ENCODE measurements at regions not wholly inside any gene's neighbourhood (a gene's known extent, or its start where the extent isn't known, plus 50 kb on each side); places are given as distances from the start of the nearest gene placed in this dataset.

DNA sequence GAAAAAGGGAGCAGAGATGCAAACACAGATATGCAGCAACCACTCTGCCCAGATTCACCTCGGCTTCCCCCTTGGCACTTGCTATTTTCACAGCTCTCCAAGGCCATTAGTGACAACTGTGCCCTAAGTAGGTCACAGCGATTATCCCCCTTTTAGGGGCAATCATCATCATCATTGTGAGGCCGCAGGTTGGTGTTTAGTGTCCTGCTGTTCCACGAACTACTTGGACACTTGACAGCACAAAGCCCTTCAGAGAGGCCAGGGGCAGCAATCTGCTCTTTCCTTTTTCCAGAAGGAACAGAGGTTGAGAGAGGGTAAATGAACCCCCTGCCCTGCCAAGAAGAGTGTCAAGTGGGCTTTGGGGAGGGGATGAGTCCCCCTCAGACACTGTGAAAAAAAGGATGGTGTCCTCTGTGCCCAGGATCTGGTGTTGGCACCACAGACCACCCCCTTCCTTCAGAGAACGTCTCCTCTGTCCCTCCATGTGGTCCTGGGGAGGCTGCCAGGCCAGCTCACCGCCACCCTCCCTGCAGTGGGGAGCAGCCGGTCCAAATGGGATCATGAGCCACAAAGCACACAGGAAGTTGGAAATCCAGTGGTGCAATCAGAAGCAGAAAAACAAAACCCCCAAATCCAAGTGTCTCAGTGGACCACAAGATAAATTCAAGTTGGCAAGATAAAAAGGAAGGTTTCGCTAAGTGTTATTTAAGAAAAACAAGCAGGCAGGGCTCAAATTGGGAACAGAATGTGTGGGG lies 78.4 kb upstream of the MED9 start:
- TF ChIP-seq, protein P1, sequence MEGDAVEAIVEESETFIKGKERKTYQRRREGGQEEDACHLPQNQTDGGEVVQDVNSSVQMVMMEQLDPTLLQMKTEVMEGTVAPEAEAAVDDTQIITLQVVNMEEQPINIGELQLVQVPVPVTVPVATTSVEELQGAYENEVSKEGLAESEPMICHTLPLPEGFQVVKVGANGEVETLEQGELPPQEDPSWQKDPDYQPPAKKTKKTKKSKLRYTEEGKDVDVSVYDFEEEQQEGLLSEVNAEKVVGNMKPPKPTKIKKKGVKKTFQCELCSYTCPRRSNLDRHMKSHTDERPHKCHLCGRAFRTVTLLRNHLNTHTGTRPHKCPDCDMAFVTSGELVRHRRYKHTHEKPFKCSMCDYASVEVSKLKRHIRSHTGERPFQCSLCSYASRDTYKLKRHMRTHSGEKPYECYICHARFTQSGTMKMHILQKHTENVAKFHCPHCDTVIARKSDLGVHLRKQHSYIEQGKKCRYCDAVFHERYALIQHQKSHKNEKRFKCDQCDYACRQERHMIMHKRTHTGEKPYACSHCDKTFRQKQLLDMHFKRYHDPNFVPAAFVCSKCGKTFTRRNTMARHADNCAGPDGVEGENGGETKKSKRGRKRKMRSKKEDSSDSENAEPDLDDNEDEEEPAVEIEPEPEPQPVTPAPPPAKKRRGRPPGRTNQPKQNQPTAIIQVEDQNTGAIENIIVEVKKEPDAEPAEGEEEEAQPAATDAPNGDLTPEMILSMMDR (IDR thresholded peaks at IDR 0.05; ENCODE audit: control insufficient read depth, extremely low read depth, insufficient read depth), result no peak

DNA sequence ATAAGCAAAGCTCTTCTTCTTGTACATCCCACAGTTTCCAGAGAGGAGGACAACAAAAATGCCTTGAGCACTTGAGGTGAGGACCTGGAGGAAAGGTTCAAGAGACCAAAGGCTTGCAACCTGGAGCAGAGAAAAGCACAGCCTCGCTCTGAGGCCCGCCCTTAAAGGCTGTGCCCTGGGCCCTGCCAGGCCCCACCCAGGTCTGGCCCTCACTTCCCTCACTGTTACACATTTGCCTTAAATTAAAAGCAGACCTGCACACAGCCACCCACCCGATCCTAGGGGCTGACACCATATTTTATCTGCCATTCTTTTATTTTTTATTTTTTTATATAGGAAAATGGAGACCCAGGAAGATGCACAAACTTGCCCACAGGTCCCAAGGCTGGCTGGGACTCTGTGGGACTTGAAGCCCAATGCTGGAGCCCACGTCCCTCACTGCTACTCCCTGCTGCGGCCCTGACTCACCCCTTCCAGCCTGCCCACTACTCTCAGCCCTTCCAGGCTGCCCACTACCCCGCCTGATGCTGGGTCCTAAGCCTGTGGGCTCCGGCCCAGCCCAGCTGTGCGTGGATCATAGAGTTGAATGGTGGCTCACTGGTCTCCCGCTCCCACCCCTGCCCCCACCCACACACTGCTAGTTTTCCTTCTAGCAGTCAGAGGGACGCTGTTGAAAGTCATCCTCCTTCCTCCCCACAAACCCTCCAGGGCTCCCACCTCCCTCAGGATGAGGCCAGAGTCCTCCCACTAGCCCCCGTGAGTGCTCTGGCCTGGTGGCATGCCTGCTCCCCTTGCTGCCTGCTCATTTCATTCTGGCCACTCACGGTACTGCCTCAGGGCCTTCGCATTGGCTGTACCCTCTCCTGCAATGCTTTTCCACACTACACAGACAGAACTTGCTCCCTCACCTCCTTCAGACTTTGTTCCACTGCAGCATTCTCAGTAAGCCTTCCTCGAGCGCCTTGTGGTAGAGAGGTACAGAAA lies 77.6 kb upstream of the MED9 start:
- TF ChIP-seq, protein P1 (IDR thresholded peaks at IDR 0.05; ENCODE audit: control insufficient read depth, extremely low read depth, insufficient read depth), result no peak
- DNase-seq (ENCODE audit: low read depth), result no peak
- no peak overlapping the region for H3K4me3 ChIP-seq (ENCODE audit: low read depth, low read length)

More for the DNA sequence above, 78.4 kb upstream of the MED9 start:
- no peak overlapping the region for H3K4me3 ChIP-seq (ENCODE audit: low read depth, low read length)
- DNase-seq (ENCODE audit: low read depth), result no peak

DNA sequence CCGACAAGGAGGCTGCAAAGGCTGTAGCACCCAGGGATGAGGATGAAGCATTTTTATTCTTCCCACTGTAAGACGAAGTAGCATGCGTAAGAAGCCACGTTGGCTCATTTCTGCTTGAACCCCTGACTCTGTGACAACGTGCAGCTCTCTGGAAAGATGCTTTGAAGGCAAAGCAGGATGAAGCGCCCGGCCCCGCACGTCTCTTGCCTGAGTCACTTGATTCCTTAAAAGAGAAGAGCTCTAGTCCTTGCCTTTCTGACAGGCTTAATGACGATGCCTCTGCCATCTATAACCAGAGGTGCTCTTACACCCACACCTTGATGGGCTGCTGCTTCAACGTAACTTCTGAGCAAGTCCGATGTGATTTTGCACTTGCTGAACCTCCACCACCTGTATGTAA lies 76.7 kb upstream of the MED9 start:
- no peak for DNase-seq (ENCODE audit: low read depth)
- TF ChIP-seq, protein P1 (IDR thresholded peaks at IDR 0.05; ENCODE audit: control insufficient read depth, extremely low read depth, insufficient read depth), result no peak
- H3K4me3 ChIP-seq (ENCODE audit: low read depth, low read length), result no peak overlapping the region

DNA sequence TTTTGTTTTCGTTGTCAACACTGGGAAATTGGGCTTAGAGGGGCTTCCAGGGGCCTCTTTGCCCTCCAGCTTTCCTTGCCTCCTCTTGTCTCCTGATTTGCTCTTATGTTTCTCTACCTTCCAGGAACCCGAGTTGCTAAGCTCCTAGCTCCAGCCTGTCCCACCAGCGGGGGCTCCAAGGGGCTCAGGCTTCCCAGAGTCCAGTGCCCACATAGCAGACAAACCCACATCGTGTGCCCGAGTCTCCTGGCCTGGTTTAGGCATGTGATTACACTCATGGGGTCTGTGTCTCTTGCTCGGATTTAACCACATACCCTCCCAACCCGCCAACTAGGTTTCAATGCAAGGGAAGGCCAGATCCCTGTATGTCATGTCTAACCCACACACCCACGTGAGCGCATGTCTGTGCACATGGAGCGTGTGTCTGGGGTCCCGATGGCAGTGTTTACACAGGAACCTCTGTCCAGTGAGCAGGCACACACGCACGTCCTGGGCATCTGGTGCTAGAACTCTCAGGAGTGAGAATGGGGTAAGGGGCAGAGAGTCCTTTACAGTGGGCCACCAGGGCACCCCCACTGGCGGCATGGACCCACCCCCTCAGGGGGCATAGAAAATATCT lies 76.1 kb upstream of the MED9 start:
- DNase-seq (ENCODE audit: low read depth), result no peak
- TF ChIP-seq, protein P1 (IDR thresholded peaks at IDR 0.05; ENCODE audit: control insufficient read depth, extremely low read depth, insufficient read depth), result no peak
- H3K4me3 ChIP-seq (ENCODE audit: low read depth, low read length), result no peak overlapping the region

DNA sequence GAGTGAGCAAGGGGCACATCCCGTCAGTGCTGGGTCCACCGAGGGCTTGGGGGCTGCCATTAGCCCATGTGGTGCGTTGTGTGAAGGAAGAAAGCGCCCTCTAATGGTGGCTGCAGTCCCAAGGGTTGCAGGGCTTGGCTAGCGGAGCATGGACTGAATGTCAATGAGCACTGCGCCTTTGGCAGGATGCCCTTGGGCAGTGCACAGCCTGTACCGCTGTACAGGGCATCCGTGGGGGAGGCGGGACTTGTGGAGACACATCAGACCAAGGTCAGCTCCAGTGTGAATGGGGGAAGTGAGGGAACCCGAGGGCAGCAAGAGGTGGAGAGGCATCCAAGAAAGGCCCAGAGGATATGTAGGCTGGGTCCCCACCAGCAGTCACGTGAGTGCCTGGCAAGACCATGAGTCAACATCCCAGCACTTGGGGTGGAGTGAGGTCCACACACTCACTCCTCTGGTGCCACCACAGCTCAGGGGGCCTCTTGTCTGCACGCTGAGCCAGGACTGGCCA lies 75.5 kb upstream of the MED9 start:
- DNase-seq (ENCODE audit: low read depth), result no peak
- TF ChIP-seq, protein P1 (IDR thresholded peaks at IDR 0.05; ENCODE audit: control insufficient read depth, extremely low read depth, insufficient read depth), result no peak
- no peak overlapping the region for H3K4me3 ChIP-seq (ENCODE audit: low read depth, low read length)

DNA sequence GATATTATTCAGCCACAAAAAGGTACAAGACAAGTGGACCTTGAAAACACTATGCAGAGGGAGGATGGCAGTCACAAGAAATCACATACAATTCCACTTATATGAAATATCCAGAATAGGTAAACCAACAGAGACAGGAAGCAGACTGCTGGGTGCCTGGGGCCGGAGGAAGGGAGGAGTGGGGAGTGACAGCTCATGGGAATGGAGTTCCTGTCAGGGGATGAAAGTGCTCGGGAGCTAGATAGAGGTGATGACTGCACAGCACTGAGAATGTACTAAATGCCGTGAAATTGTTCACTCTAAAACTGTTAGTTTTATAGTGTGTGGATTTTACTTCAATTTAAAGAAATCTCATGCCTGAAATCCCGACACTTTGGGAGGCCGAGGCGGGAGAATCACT lies 74.2 kb upstream of the MED9 start:
- DNase-seq (ENCODE audit: low read depth), result no peak
- no peak overlapping the region for H3K4me3 ChIP-seq (ENCODE audit: low read depth, low read length)
- TF ChIP-seq, protein P1 (IDR thresholded peaks at IDR 0.05; ENCODE audit: control insufficient read depth, extremely low read depth, insufficient read depth), result no peak
